ENCODE measurements at regions not wholly inside any gene's neighbourhood (a gene's known extent, or its start where the extent isn't known, plus 50 kb on each side); places are given as distances from the start of the nearest gene placed in this dataset.

DNA sequence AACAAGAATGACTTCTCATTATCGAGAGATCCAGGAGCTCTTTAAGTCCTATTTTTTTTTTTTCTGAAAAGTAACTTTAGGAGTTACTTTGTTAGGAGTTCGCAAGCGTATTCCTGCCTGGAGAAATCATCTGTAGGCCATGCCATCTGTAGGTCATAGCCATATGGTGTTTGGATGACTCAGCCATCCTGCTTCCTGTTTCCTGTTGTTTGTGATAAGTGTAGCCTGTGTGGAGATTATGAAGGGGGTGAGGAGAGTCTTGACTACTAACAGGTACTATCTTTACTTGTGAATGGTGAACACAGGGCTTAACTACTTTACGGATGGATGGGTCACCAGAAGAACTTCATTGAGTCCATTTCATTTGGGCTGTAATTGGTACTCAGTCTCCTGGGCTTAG is 327.2 kb downstream of the PTPRU start:
- TF ChIP-seq CTCF (IDR thresholded peaks at IDR 0.05; ENCODE audit: low read depth, low read length) (no peak), POLR2A (IDR thresholded peaks at IDR 0.05; ENCODE audit: extremely low read depth, insufficient read length) (no peak), MAX (IDR thresholded peaks at IDR 0.05; ENCODE audit: low read depth, low read length) (no peak), MYC (IDR thresholded peaks at IDR 0.05; ENCODE audit: low read depth, low read length) (no peak)

Measured in NB4 (cell line).